Mesendoderm (in vitro differentiated cells): ENCODE measurements at regions not wholly inside any gene's neighbourhood (a gene's known extent, or its start where the extent isn't known, plus 50 kb on each side); places are given as distances from the start of the nearest gene placed in this dataset.

Experiments
- DNase-seq: peaks from one replicate; pipeline ENCODE4 v3.0.0; 2013
- H2AK5ac ChIP-seq: 2 replicates; pipeline ENCODE4 v1.6.1; 2013; ENCODE audit warnings: low read length, inconsistent platforms
- H2BK120ac ChIP-seq: 2 replicates; pipeline ENCODE4 v1.6.1; 2013; ENCODE audit warnings: low read depth, mild to moderate bottlenecking, low read length, moderate library complexity, mixed read lengths
- H2BK15ac ChIP-seq: replicated peaks from 2 replicates; pipeline ENCODE4 v1.6.1; 2013; ENCODE audit warnings: low read depth, mild to moderate bottlenecking, moderate library complexity
- H2BK5ac ChIP-seq: 2 replicates; pipeline ENCODE4 v1.6.1; 2013; ENCODE audit warnings: low read length, inconsistent platforms
- H3K18ac ChIP-seq: 2 replicates; pipeline ENCODE4 v1.6.1; 2013; ENCODE audit warnings: mild to moderate bottlenecking, low read length, mixed read lengths
- H3K23ac ChIP-seq: one replicate; pipeline ENCODE4 v1.6.1; 2013; ENCODE audit warnings: low read length
- H3K27ac ChIP-seq: 2 replicates; pipeline ENCODE4 v1.5.1; 2013; ENCODE audit warnings: low read depth, mild to moderate bottlenecking, inconsistent platforms, low read length, moderate library complexity
- H3K27me3 ChIP-seq: 2 replicates; pipeline ENCODE4 v1.6.1; 2013; ENCODE audit warnings: low read length, control low read depth, mild to moderate bottlenecking, inconsistent platforms; ENCODE audit not compliant: insufficient read depth, poor library complexity
- H3K36me3 ChIP-seq: 2 replicates; pipeline ENCODE4 v1.6.1; 2013; ENCODE audit warnings: low read length, inconsistent platforms; ENCODE audit not compliant: control insufficient read depth, insufficient read depth
- H3K4ac ChIP-seq: one replicate; pipeline ENCODE4 v1.6.1; 2013; ENCODE audit warnings: low read depth, mild to moderate bottlenecking, low read length, moderate library complexity
- H3K4me1 ChIP-seq: 2 replicates; pipeline ENCODE4 v1.6.1; 2013; ENCODE audit warnings: low read depth, low read length, inconsistent platforms; ENCODE audit not compliant: control insufficient read depth
- H3K4me2 ChIP-seq: 2 replicates; pipeline ENCODE4 v1.6.1; 2013; ENCODE audit warnings: low read length
- H3K4me3 ChIP-seq: 2 replicates; pipeline ENCODE4 v1.5.1; 2013; ENCODE audit warnings: mild to moderate bottlenecking, low read length
- H3K56ac ChIP-seq: one replicate; pipeline ENCODE4 v1.6.1; 2013; ENCODE audit warnings: low read length
- H3K79me1 ChIP-seq: 2 replicates; pipeline ENCODE4 v1.6.1; 2013; ENCODE audit warnings: low read length, inconsistent platforms
- H3K79me2 ChIP-seq: 2 replicates; pipeline ENCODE4 v1.6.1; 2013; ENCODE audit warnings: mild to moderate bottlenecking, low read length; ENCODE audit not compliant: control insufficient read depth, insufficient read depth
- H3K9ac ChIP-seq: 2 replicates; pipeline ENCODE4 v1.6.1; 2013; ENCODE audit warnings: low read length, inconsistent platforms
- H4K5ac ChIP-seq: one replicate; pipeline ENCODE4 v1.6.1; 2013; ENCODE audit warnings: low read length
- H4K8ac ChIP-seq: one replicate; pipeline ENCODE4 v1.6.1; 2013; ENCODE audit warnings: low read depth, mild to moderate bottlenecking, control low read depth, low read length, moderate library complexity
- WGBS: extraction: QIAGEN DNeasy Blood & Tissue Kit; methylation state at CpG from one replicate; pipeline ENCODE4 v1.1.7; 2013; ENCODE audit warnings: low lambda C conversion rate, missing lambda C conversion rate; ENCODE audit not compliant: insufficient coverage; ENCODE audit errors: extremely low coverage; 5-methylcytosine and 5-hydroxymethylcytosine counted together

- Histone ChIP-seq H3K4me2 (no peak overlapping the region), H2AK5ac (no peak overlapping the region), H3K79me2 (no peaks in the 10 kb centered on the region), H4K5ac (no peak overlapping the region), H3K27ac (no peak overlapping the region), H2BK15ac (no peak overlapping the region), H3K27me3 (no peaks in the 10 kb centered on the region), H2BK5ac (no peak overlapping the region), H3K18ac (peak overlapping the region; percentile 86), H4K8ac (no peak overlapping the region), H2BK120ac (no peak overlapping the region), H3K79me1 (no peaks in the 10 kb centered on the region), H3K36me3 (no peaks in the 10 kb centered on the region), H3K4me3 (no peak overlapping the region), H3K23ac (no peak overlapping the region), H3K4ac (no peak overlapping the region), H3K4me1 (peaks cover 3% of the 10 kb centered on the region), H3K56ac (peak overlapping the region; percentile 53), H3K9ac (no peak overlapping the region)
- WGBS = no CpG with 5 or more reads among the region's 7 CpGs
- DNase-seq = peak; percentile 81
Measured at GRCh38 chr6:40950986-40951698, 87.9 kb downstream of the UNC5CL start.

- no peak overlapping the region for H3K4me2 ChIP-seq
- H3K27me3 ChIP-seq = no peaks in the 10 kb centered on the region
- no peak overlapping the region for H2BK120ac ChIP-seq
- H3K56ac ChIP-seq = no peak overlapping the region
- H3K4me1 ChIP-seq = peaks cover 3% of the 10 kb centered on the region
- H3K4me3 ChIP-seq = no peak overlapping the region
- H4K5ac ChIP-seq = no peak overlapping the region
- no peaks in the 10 kb centered on the region for H3K79me1 ChIP-seq
- no peak overlapping the region for H4K8ac ChIP-seq
- H3K4ac ChIP-seq = no peak overlapping the region
- H3K23ac ChIP-seq = no peak overlapping the region
- H2BK5ac ChIP-seq = no peak overlapping the region
- no peak overlapping the region for H3K9ac ChIP-seq
- no peaks in the 10 kb centered on the region for H3K79me2 ChIP-seq
- no peak overlapping the region for H3K18ac ChIP-seq
- peak; percentile 37 for DNase-seq
- no peak overlapping the region for H3K27ac ChIP-seq
- H2BK15ac ChIP-seq = no peak overlapping the region
- no CpG with 5 or more reads among the region's 3 CpGs for WGBS
- no peaks in the 10 kb centered on the region for H3K36me3 ChIP-seq
- no peak overlapping the region for H2AK5ac ChIP-seq
Measured at GRCh38 chr6:40948570-40948969, 90.5 kb downstream of the UNC5CL start.

GRCh38 chr6:40947876-40948526 lies 91.0 kb downstream of the UNC5CL start:
- Histone ChIP-seq H3K4me2 (no peak overlapping the region), H2AK5ac (no peak overlapping the region), H3K4ac (no peak overlapping the region), H2BK120ac (peak overlapping the region; percentile 30), H4K8ac (no peak overlapping the region), H2BK5ac (no peak overlapping the region), H2BK15ac (no peak overlapping the region), H4K5ac (no peak overlapping the region), H3K4me3 (no peak overlapping the region), H3K27me3 (no peaks in the 10 kb centered on the region), H3K27ac (peak overlapping the region; percentile 78), H3K18ac (peak overlapping the region; percentile 55), H3K9ac (no peak overlapping the region), H3K79me2 (no peaks in the 10 kb centered on the region), H3K4me1 (peaks cover 3% of the 10 kb centered on the region), H3K56ac (peak overlapping the region; percentile 39), H3K23ac (no peak overlapping the region), H3K36me3 (no peaks in the 10 kb centered on the region), H3K79me1 (no peaks in the 10 kb centered on the region)
- whole genome bisulfite sequencing = no CpG with 5 or more reads among the region's 2 CpGs
- DNase-seq = peak; percentile 43

GRCh38 chr6:40946738-40947301 lies 92.2 kb downstream of the UNC5CL start:
- Histone ChIP-seq H3K9ac (no peak overlapping the region), H3K4me3 (no peak overlapping the region), H2BK15ac (no peak overlapping the region), H4K5ac (no peak overlapping the region), H2BK120ac (no peak overlapping the region), H3K36me3 (no peaks in the 10 kb centered on the region), H3K18ac (no peak overlapping the region), H2AK5ac (no peak overlapping the region), H3K56ac (no peak overlapping the region), H3K4me1 (peaks cover 3% of the 10 kb centered on the region), H2BK5ac (no peak overlapping the region), H3K23ac (no peak overlapping the region), H3K4me2 (no peak overlapping the region), H3K4ac (no peak overlapping the region), H4K8ac (no peak overlapping the region), H3K27ac (no peak overlapping the region), H3K27me3 (no peaks in the 10 kb centered on the region), H3K79me1 (no peaks in the 10 kb centered on the region), H3K79me2 (no peaks in the 10 kb centered on the region)
- no peak for DNase-seq
- WGBS = no CpG with 5 or more reads among the region's 1 CpG

- H3K18ac ChIP-seq = no peak overlapping the region
- no peak overlapping the region for H4K5ac ChIP-seq
- H3K9ac ChIP-seq = no peak overlapping the region
- H3K27ac ChIP-seq = no peak overlapping the region
- no peaks in the 10 kb centered on the region for H3K27me3 ChIP-seq
- no peak for DNase-seq
- no peak overlapping the region for H2BK5ac ChIP-seq
- no peak overlapping the region for H2AK5ac ChIP-seq
- no peaks in the 10 kb centered on the region for H3K79me1 ChIP-seq
- H3K4me2 ChIP-seq = no peak overlapping the region
- no peak overlapping the region for H3K56ac ChIP-seq
- no CpG with 5 or more reads among the region's 2 CpGs for WGBS
- H3K79me2 ChIP-seq = no peaks in the 10 kb centered on the region
- H3K23ac ChIP-seq = no peak overlapping the region
- H3K36me3 ChIP-seq = no peaks in the 10 kb centered on the region
- H3K4ac ChIP-seq = no peak overlapping the region
- no peak overlapping the region for H3K4me3 ChIP-seq
- peaks cover 2% of the 10 kb centered on the region for H3K4me1 ChIP-seq
- no peak overlapping the region for H2BK120ac ChIP-seq
- no peak overlapping the region for H2BK15ac ChIP-seq
- no peak overlapping the region for H4K8ac ChIP-seq
Measured at GRCh38 chr6:40937491-40937890, 101.5 kb downstream of the UNC5CL start.
